Suprapubic skin (tissue), 3 donors: ENCODE measurements at regions not wholly inside any gene's neighbourhood (a gene's known extent, or its start where the extent isn't known, plus 50 kb on each side); places are given as distances from the start of the nearest gene placed in this dataset.

Experiments used
- EP300 ChIP-seq: sonication (generic); formaldehyde crosslinking; IDR thresholded peaks from one replicate; pipeline ENCODE4 v1.6.1; 2017; ENCODE audit warnings: antibody characterized with exemption
- POLR2A ChIP-seq, 2 donors: fragments of 450-650 bp; IDR thresholded peaks; one replicate each; pipeline ENCODE4 v1.6.1; 2017; ENCODE audit warnings: antibody characterized with exemption in 2 of 2, mild to moderate bottlenecking in 2 of 2, moderate library complexity in 2 of 2
- TF ChIP-seq, protein P1 (sequence below), 2 donors: fragments of 200-600 bp in 1 of 2; fragments of 450-650 bp in 1 of 2; sonication (generic) in 1 of 2; IDR thresholded peaks; one replicate each; pipeline ENCODE4 v1.5.1; 2016 to 2019; ENCODE audit warnings: antibody characterized with exemption in 2 of 2, mild to moderate bottlenecking in 1 of 2, moderate library complexity in 1 of 2

DNA sequence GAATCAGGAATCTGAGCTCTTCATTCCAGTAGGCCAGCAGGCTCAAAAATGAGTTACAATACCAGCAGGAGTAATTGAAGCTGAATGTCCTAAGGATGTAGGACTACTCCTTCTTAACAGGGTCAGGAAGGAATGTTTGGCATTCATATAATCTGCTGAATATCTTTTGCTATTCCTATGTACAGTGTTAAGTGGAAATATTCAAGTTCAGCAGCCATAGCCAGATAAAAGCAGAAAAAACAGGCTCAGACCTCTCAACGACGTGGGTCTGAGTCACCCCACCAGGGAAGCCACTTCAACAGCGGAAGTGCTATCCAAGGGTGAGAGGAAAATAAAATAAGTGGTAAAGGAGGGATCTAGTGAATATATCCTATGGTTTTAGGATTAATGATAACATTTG lies 577.0 kb downstream of the SPOCK3 start:
- TF ChIP-seq, protein P1, sequence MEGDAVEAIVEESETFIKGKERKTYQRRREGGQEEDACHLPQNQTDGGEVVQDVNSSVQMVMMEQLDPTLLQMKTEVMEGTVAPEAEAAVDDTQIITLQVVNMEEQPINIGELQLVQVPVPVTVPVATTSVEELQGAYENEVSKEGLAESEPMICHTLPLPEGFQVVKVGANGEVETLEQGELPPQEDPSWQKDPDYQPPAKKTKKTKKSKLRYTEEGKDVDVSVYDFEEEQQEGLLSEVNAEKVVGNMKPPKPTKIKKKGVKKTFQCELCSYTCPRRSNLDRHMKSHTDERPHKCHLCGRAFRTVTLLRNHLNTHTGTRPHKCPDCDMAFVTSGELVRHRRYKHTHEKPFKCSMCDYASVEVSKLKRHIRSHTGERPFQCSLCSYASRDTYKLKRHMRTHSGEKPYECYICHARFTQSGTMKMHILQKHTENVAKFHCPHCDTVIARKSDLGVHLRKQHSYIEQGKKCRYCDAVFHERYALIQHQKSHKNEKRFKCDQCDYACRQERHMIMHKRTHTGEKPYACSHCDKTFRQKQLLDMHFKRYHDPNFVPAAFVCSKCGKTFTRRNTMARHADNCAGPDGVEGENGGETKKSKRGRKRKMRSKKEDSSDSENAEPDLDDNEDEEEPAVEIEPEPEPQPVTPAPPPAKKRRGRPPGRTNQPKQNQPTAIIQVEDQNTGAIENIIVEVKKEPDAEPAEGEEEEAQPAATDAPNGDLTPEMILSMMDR (IDR thresholded peaks at IDR 0.05): no peak
- TF ChIP-seq EP300 (no peak), POLR2A (IDR thresholded peaks at IDR 0.05) (no peak)
